ENCODE measurements at regions not wholly inside any gene's neighbourhood (a gene's known extent, or its start where the extent isn't known, plus 50 kb on each side); places are given as distances from the start of the nearest gene placed in this dataset.

DNA sequence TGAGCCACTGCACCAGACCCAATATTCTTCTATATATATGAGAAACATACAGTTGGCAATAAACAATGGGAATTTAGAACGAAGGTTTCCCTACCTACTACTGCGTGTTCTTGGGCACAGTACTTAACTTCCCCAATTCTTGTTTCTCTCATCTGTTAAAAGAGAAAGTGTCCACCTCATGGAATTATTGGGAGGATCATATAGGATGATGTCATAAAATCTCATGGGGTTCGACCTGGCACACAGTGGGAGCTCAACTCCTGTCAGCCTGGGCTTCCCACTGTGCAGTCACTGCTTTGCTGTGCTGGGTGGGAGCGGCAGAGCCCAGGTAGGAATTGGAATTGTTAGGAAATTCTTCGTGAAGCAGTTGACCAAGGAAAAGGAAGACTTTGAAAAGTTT is 203.3 kb downstream of the SH3BP4 start:
- no peak for TF ChIP-seq CTCF (IDR thresholded peaks at IDR 0.05; ENCODE audit: control extremely low read depth in 1 of 3, insufficient read depth in 1 of 3, low read depth in 1 of 3, low read length in 3 of 3)
- no peak for TF ChIP-seq POLR2AphosphoS5 (IDR thresholded peaks at IDR 0.05; ENCODE audit: low read depth, low read length)
